ENCODE measurements at regions not wholly inside any gene's neighbourhood (a gene's known extent, or its start where the extent isn't known, plus 50 kb on each side); places are given as distances from the start of the nearest gene placed in this dataset.
"Not testable (repeated sequence)": the region's sequence is repeated elsewhere in the genome, so short reads cannot be mapped to it uniquely, and the experiment has no call there.

GRCh38 chr20:25798174-25798993, 101.7 kb upstream of the ZNF337 start:
- H3K27ac ChIP-seq; H3K4me3 ChIP-seq; intact Hi-C loops (cut with DNase I); H3K27me3 ChIP-seq; H3K9me3 ChIP-seq; H3K4me1 ChIP-seq; DNase-seq; H3K36me3 ChIP-seq; FAIRE-seq: not testable (repeated sequence)
- no CpG with 5 or more reads among the region's 45 CpGs for WGBS, 2 donors
- ATAC-seq, result peak; percentile 63 to 82 (median 74)

GRCh38 chr20:25797062-25797461, 100.4 kb upstream of the ZNF337 start:
- H3K4me1 ChIP-seq; ATAC-seq; H3K4me3 ChIP-seq; FAIRE-seq; H3K9me3 ChIP-seq; intact Hi-C loops (cut with DNase I); H3K27ac ChIP-seq; DNase-seq; H3K27me3 ChIP-seq; H3K36me3 ChIP-seq: not testable (repeated sequence)
- WGBS, 2 donors, result no CpG with 5 or more reads among the region's 10 CpGs

- H3K36me3 ChIP-seq; ATAC-seq; H3K9me3 ChIP-seq; H3K27ac ChIP-seq; FAIRE-seq; intact Hi-C loops (cut with DNase I); H3K27me3 ChIP-seq; H3K4me3 ChIP-seq; H3K4me1 ChIP-seq; DNase-seq: not testable (repeated sequence)
- WGBS, 2 donors, result 75 to 78% methylated on average over 3 of the region's 3 CpGs
Observed at GRCh38 chr20:25777241-25777640, 80.6 kb upstream of the ZNF337 start.

- H3K27me3 ChIP-seq; H3K36me3 ChIP-seq; H3K27ac ChIP-seq; H3K9me3 ChIP-seq; H3K4me1 ChIP-seq; H3K4me3 ChIP-seq; ATAC-seq; intact Hi-C loops (cut with DNase I); FAIRE-seq: not testable (repeated sequence)
- DNase-seq, result peak in 1 of 6 donors; percentile 75
- 82 to 85% methylated on average over 24 of the region's 24 CpGs for WGBS, 2 donors
Observed at GRCh38 chr20:25774711-25775110, 78.1 kb upstream of the ZNF337 start.

DNA sequence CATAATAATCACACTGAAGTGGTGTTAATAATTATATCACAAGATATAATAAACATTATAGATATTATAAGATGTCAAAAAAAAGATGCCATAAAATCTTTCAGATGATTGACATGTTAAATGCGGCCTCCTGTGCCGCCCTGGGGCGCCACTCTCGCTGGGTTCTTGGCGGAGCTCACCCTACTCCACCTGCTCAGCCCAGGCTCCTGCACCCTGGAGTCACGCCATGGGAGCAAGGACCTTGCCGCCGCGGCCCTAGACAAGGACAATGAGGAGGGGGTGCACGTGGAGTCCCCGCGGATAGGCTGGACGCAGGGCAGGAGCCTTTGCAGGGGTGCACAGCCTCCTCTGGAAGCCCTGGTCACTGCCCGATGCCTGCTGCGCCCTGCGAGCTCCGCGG, 77.5 kb upstream of the ZNF337 start:
- H3K4me3 ChIP-seq; intact Hi-C loops (cut with DNase I); H3K4me1 ChIP-seq; H3K27ac ChIP-seq; H3K36me3 ChIP-seq; H3K27me3 ChIP-seq; ATAC-seq; H3K9me3 ChIP-seq; FAIRE-seq: not testable (repeated sequence)
- peak in 1 of 6 donors; percentile 63 for DNase-seq
- WGBS, 2 donors, result 81 to 88% methylated on average over 13 to 14 of the region's 18 CpGs

- ATAC-seq; H3K9me3 ChIP-seq; H3K36me3 ChIP-seq; DNase-seq; H3K27ac ChIP-seq; intact Hi-C loops (cut with DNase I); H3K27me3 ChIP-seq; H3K4me1 ChIP-seq; FAIRE-seq; H3K4me3 ChIP-seq: not testable (repeated sequence)
- WGBS, 2 donors, result 79 to 85% methylated on average over 3 of the region's 3 CpGs
Observed at GRCh38 chr20:25772437-25772836, 75.8 kb upstream of the ZNF337 start.

- H3K27ac ChIP-seq; ATAC-seq; H3K36me3 ChIP-seq; H3K27me3 ChIP-seq; intact Hi-C loops (cut with DNase I); H3K4me1 ChIP-seq; H3K4me3 ChIP-seq; H3K9me3 ChIP-seq; FAIRE-seq; DNase-seq: not testable (repeated sequence)
- no CpG with 5 or more reads among the region's 1 CpG for WGBS, 2 donors
Observed at GRCh38 chr20:25771818-25772217, 75.2 kb upstream of the ZNF337 start.

DNA sequence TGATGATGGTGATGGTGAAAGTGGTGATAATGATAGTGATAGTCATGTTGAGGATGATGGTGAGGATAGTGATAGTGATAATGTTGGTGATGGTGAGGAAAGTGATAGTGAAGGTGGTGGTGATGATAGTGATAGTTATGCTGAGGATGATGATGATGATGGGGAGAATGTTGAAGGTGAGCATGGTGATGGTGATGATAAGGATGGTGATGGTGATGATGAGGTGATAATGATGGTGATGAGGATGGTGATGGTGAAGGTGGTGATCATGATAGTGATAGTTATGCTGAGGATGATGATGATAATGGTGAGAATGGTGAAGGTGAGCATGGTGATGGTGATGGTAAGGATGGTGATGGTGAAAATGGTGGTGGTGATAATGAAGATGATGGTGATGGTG, 64.9 kb upstream of the ZNF337 start:
- no peak for TF ChIP-seq CTCF (IDR thresholded peaks at IDR 0.05)
- no peaks in the 10 kb centered on the region for H3K27me3 ChIP-seq
- no peaks in the 10 kb centered on the region for H3K36me3 ChIP-seq
- DNase-seq (no peak), FAIRE-seq (no peak), ATAC-seq (no peak)
- no peak overlapping the region for H3K4me3 ChIP-seq
- intact Hi-C loops (cut with DNase I), result no loop called here
- no peaks in the 10 kb centered on the region for H3K9me3 ChIP-seq
- H3K27ac ChIP-seq, result no peak overlapping the region
- H3K4me1 ChIP-seq, result no peaks in the 10 kb centered on the region

GRCh38 chr20:25761046-25761445, 64.4 kb upstream of the ZNF337 start:
- DNase-seq; H3K9me3 ChIP-seq; H3K27ac ChIP-seq; H3K4me3 ChIP-seq; H3K4me1 ChIP-seq; ATAC-seq; H3K27me3 ChIP-seq; H3K36me3 ChIP-seq; intact Hi-C loops (cut with DNase I); FAIRE-seq: not testable (repeated sequence)
- WGBS, 2 donors, result 47 to 59% methylated on average over 2 of the region's 2 CpGs

Data from pancreas (tissue), 10 donors.